Astrocyte of the cerebellum (primary cell): ENCODE measurements at regions not wholly inside any gene's neighbourhood (a gene's known extent, or its start where the extent isn't known, plus 50 kb on each side); places are given as distances from the start of the nearest gene placed in this dataset.

Source experiments
- DNase-seq: peaks from one replicate; pipeline ENCODE4 v3.0.0-alpha.2; 2011; ENCODE audit warnings: low read depth
- H3K4me3 ChIP-seq: 2 replicates; pipeline ENCODE4 v1.5.1; 2011; ENCODE audit warnings: mild to moderate bottlenecking, low read depth, low read length, moderate library complexity
- CTCF ChIP-seq: IDR thresholded peaks from 2 replicates; pipeline ENCODE4 v1.5.1; 2012; ENCODE audit warnings: low read length, low read depth, moderate library complexity, mild to moderate bottlenecking; ENCODE audit errors: missing control alignments
- in situ Hi-C: cut with HindIII; loops from 2 replicates; pipeline ENCODE4 v1.10.0; 2017; ENCODE audit warnings: low sequenced_read_pairs

GRCh38 chr15:46041905-46042304 lies 407.1 kb downstream of the SQOR start:
- DNase-seq: no peak
- H3K4me3 ChIP-seq: no peak overlapping the region
- TF ChIP-seq CTCF: no peak
- in situ Hi-C loops: no loop called here

- TF ChIP-seq CTCF: no peak
- H3K4me3 ChIP-seq: no peak overlapping the region
- in situ Hi-C loops: no loop called here
- DNase-seq: no peak
Measured at GRCh38 chr15:46059921-46060594, 425.2 kb downstream of the SQOR start.

- H3K4me3 ChIP-seq: no peak overlapping the region
- DNase-seq: no peak
- no peak for TF ChIP-seq CTCF
- in situ Hi-C loops: no loop called here
Measured at GRCh38 chr15:46061002-46061401, 426.2 kb downstream of the SQOR start.

- TF ChIP-seq CTCF: no peak
- in situ Hi-C loops: no loop called here
- DNase-seq: no peak
- no peak overlapping the region for H3K4me3 ChIP-seq
Measured at GRCh38 chr15:46077220-46077619, 442.4 kb downstream of the SQOR start.

- in situ Hi-C loops: no loop called here
Measured at GRCh38 chr15:46079046-46079445, 444.2 kb downstream of the SQOR start.

GRCh38 chr15:46080016-46080415 lies 445.2 kb downstream of the SQOR start:
- H3K4me3 ChIP-seq: no peak overlapping the region
- DNase-seq: peak; percentile 13
- TF ChIP-seq CTCF: no peak
- in situ Hi-C loops: no loop called here

More at GRCh38 chr15:46079046-46079445, 444.2 kb downstream of the SQOR start:
- H3K4me3 ChIP-seq: no peak overlapping the region
- no peak for TF ChIP-seq CTCF
- no peak for DNase-seq
